Adrenal gland (tissue), 5 donors: ENCODE measurements at regions not wholly inside any gene's neighbourhood (a gene's known extent, or its start where the extent isn't known, plus 50 kb on each side); places are given as distances from the start of the nearest gene placed in this dataset.

ENCODE experiments used
- CTCF ChIP-seq, 6 experiments: fragments of 450-650 bp in 4 of 6; fragments of 200-600 bp in 2 of 6; sonication (generic) in 1 of 6; IDR thresholded peaks; 1 replicate in 5 of 6; 2 replicates in 1 of 6; pipeline versions ENCODE4 v1.5.1 to v1.8.0; 2016 to 2021; ENCODE audit warnings: antibody characterized with exemption in 6 of 6, mild to moderate bottlenecking in 2 of 6, moderate library complexity in 1 of 6
- POLR2A ChIP-seq, 2 donors: fragments of 450-650 bp; IDR thresholded peaks; one replicate each; pipeline ENCODE4 v1.6.1; 2017; ENCODE audit warnings: antibody characterized with exemption in 2 of 2, mild to moderate bottlenecking in 2 of 2, moderate library complexity in 1 of 2
- donor health status: DM: no; HTN: no; CAD: no.

GRCh38 chr4:64899563-64899962 is 490.3 kb upstream of the TECRL start:
- TF ChIP-seq POLR2A (IDR thresholded peaks at IDR 0.05), result no peak
- no peak for TF ChIP-seq CTCF (IDR thresholded peaks at IDR 0.05)
